ENCODE measurements at regions not wholly inside any gene's neighbourhood (a gene's known extent, or its start where the extent isn't known, plus 50 kb on each side); places are given as distances from the start of the nearest gene placed in this dataset.
A peak's percentile ranks its signal among the peaks of the same experiment; 100 is the strongest.
"Not testable (repeated sequence)": the region's sequence is repeated elsewhere in the genome, so short reads cannot be mapped to it uniquely, and the experiment has no call there.

DNA sequence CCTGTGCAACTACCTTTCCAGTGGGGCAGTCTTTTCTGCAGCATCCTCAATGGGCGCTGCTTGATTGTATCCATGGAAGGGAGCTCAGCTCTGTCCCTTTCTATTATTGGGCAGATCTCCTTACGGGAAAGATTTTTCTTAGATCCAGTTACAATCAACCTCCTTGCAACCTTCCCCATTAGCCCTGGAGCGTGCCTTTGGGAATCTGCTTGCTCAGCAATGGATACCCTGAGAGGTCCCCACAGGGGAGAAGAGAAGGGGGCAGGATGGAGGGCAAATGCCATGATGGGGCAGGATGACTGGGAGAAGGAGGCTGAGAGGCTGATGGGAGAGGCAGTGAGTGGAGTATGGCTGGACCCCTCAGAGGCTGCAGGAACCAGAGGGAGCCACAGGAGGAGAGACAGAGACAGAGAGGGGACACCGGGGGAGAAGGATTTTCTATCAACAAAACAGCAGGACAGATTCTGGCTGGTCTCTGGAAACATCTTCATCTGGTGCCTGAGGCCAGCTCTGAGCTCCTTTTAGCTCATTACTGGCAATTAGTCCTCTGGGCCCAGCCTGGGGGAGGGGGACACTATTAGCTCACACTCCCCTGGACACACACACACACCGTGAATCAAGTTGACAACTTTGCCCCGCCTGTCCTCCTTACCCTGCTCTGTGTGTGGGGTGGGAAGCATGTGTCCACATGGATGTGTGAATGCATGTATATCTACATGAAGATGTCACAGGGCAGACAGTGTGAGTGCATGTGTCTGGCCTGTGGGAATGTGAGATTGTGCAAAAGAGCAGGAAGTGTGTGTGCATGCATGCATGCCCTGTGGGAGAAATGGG, 80.8 kb upstream of the PAX2 start:
- no peak for DNase-seq

DNA sequence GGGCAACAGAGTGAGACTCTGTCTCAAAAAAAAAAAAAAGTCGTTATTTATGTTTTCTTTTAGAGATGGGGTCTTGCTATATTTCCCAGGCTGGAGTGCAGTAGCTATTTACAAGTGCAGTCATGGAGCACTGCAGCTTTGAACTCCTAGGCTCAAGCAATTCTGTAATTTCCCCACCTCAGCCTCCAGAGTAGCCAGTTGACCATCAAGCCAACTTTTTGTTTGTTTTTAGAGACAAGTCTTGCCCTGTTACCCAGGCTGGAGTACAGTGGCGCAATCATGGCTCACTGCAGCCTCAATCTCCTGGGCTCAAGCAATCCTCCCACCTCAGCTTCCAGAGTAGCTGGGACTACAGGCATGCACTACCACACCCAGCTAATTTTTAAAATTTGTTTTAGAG, 78.7 kb upstream of the PAX2 start:
- not testable (repeated sequence) for DNase-seq

DNA sequence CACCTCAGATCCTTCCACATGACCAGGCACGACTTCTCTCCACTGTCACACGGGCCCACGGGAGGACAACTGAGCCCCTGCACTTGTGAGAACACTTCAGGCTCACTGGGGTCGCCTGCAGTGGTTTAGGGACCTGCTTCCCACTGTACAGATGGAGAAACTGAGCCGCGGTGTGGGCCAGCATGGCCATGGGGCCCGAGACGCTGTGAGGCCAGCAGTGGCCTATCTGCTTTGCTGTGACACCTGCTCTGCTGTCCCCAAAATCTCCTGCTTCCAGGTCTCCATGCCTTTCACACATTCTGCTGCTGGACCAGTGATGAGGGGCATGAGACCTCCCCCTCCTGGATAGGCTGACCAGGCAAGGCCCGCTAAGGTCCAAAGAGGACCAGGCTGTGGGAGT, 75.8 kb upstream of the PAX2 start:
- no peak for DNase-seq

DNA sequence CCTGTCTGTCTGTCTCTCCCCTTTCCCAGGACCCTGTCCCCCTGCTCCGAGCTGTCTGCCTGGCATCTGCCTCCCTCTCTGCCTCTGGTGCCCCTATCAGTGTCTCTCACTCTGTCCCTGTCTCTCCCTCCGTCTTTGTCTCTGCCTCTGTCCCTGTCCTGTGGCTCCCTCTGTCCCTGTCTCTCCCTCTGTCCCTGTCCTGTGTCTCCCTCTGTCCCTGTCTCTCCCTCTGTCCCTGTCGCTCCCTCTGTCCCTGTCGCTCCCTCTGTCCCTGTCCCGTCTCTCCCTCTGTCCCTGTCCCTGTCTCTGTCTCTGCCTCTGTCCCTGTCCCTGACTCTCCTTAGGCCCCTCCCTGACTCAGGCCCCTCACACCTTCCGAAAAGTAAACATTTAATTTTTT, 75.0 kb upstream of the PAX2 start:
- DNase-seq: no peak

DNA sequence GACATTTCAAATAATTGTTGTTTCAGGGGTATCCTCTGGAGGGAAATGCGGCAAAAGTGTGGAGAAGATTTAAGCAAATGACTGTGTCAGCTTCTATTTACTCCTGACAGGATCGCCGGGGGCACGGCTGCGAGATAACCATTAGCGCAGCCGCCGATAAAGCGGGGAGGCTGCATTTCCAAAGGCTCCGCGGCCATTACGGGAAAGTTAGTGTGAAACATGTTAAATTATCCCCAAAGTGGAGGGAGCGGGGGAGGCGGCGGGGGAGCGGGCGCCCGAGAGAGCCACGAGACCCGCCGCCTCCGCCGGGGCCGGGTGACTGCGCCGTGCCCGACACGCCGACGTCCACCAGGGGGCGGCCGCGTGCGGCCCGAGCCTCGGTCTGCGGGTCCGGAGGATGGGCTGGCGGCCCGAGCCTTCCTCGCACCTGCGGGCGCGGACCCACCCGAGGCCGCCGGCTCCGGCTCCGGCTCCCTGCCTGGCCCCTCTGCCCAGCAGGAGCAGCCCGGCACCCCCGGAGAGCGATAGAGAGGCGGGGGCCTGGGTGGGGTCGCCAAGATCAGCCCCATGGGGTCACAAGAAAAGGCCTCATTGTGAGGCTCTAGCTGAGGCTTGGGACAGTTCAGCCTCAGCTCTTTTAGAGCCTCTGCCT, 74.4 kb upstream of the PAX2 start:
- DNase-seq: peak; percentile 34

DNA sequence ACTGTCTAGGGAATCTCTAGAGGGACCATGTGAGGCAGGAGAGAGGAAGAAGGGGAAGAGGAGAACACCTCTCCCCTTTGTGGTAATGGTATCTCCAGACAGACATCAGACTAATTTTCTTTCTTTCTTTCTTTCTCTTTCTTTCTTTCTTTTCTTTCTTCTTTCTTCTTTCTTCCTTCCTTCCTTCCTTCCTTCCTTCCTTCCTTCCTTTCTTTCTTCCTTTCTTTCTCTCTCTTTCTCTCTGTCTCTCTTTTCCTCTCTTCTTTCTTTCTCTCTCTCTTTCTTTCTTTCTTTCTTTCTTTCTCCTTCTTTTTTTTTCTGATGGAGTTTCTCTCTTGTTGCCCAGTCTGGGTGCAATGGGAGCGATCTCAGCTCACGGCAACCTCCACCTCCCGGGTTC, 73.2 kb upstream of the PAX2 start:
- DNase-seq: no peak

DNA sequence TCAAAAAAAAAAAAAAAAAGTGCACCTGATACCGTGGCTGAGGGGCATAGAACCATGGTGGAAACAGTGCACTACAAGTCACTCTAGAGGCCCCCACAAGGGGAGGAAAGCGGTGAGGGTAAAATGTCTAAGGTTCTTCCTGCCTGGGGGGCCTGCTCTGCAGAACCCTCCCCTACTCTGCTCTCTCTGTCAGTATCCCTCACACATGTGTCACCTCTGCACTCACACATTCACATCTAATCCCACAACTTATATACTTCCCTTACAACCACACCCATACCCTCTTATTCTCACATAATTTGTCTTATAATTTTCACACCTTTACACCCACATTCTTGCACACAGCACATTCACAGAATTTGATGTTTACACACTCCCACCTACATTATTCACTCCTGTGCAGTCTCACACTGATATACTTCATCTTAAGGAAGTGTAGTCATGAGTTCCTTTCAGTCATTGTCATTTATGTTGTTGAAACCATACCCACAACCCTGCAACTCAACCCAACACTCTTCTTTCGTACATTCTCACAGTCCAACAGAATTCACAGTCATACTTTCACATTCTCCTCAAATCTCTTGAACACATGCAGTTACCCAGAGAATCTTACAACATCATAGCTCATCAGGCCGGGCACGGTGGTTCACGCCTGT, 68.0 kb upstream of the PAX2 start:
- no peak for DNase-seq

DNA sequence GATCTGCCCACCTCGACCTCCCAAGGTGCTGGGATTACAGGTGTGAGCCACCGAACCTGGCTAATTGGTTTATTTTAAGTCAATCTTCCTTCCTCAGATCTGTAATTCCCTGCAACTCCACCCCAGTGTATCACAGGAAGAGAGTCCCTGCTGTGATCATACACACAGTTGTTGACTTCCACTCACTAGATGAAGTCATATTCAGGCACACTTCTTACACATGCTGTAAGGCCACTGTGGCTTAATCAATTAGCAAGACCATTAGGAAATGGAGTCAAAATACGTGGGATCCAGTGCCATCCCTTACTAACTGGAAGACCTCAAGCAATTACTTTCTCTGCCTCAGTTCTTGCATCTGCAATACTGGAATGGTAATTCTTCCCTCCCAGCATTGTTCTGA, 66.1 kb upstream of the PAX2 start:
- DNase-seq: peak; percentile 15

DNA sequence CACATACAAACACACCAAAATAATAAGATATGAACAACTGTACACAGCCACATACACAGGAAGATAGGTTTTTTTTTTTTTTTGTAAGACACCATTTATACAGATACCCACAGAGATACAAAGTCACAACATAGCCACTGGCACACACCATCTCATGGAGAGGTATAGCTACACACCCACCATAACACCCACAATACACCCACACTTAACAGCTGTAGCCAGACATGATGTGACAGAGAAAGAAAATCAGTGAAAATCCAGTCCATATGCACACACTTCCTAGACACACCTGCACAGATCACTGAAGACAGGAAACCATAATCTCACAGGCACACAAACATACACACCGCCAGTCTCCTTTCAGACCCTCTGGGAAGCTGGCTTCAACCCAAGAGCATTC, 62.4 kb upstream of the PAX2 start:
- DNase-seq: peak; percentile 23

DNA sequence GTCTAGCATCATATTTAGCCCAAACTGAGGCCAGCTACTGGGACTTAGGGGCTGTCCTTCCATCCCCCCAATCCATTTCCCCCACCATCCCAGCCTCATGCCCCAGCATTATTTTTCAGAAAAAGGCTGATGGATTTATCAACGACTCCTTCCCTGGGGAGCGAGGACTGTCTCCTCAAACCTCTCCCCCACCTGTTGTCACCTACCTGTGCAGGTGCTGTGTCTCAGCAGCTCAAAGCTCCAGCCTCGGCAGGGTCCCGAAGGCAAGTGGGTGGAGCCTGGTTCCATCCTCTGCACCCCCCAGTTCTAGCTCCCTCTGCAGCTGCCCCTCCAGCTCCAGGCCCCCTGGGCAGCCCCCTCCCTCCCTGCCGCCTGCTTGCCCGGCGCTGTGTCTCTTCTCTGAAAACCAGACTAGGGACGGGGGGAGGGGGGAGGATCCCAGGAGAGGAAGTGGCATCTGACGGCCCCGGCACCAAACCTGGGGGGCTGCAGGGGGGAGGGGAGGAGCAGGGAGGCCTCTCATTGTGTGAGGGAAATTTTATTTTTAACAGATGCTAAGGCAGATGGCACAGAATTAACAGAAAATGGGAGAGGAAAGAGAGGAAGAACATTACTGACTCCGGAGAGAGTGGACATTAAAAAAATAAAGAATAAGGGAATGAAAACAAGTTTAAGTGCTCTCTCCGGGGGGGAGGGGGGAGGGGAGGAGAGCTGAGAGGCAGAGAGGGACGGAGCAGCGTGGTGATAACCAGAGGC, 61.7 kb upstream of the PAX2 start:
- DNase-seq: peak; percentile 9

DNA sequence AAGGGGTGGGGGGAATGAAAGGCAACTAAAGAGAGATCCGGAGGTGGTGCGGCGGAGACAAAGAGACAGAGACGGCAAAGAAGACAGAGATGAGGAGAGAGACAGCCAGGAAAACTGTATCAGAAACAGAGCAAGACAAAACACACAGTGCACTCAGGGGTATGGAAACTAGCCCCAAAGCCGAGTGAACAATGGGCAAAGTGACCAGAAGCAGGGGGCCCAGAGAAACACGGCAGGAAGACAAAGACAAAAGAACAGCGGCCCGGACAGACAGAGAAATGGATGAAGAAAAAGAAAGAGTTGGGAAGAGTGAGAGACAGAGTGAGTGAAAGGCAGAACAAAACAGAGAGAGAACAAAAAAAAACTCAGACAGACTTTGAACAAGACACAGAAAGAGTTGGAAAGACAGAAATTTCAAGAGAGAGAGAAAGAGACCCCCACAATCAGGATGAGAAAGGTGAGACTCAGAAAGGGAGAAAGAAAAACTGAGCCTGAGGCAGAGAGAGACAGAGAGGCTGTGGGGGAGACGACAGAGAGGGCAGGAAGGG, 60.6 kb upstream of the PAX2 start:
- DNase-seq: no peak

DNA sequence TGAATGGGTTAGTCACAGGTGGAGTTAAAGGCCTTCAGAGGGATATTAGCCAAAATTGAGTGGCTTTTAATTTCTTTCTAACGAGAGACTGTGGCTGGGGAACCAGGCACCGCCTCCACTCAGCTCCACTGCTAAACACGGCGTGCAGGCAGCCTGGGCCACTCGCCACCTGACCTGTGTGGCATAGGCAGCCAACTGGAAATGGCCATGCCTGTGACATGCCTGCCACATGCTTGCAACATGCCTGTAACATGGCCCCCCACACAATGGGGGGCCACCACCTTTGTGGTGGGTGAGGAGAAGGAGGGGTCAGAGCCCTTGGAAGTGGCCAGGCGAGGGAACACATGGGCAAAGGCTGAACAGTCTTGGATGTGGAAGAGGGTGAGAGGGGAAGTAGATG, 60.1 kb upstream of the PAX2 start:
- no peak for DNase-seq

DNA sequence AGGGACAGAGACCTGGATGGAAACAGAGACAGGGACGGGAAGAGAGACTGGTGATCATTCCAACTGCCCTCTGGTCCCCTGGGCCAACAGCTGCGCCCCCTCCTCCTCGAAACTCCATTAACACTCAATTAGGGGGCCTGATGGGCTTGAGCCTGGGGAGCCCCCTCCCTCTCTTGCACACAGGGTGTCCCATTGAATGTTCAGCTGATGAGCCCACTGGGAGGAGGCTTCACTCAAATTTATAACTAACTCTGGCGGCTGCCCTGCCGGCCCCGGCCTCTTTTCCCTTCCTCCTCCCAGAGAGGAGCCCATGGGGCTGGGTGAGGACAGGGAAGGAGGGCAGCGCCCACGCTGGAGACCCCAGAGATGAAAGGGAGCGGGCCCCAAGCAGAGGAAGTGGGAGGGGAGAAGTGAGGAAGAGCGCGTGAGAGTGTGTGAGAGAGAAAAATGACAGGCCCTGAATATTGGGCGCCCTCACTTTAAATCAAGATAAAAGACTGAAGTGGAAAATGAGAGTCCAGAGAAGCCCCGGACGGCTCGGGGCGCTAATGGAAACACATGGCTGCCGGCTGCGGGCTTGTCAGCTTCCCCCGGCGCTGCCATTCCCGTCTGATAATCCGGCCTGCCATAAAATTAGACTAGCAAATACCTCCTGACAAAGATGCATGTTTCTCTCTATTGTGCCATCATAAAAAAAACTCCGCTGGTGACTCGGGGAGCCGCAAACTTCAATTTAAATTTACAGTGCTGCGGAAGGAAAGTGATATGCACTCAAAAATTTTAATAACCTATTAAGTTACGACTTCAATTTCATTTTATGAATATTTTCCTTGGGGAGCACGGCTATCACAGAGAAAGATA, 58.0 kb upstream of the PAX2 start:
- no peak for DNase-seq

DNA sequence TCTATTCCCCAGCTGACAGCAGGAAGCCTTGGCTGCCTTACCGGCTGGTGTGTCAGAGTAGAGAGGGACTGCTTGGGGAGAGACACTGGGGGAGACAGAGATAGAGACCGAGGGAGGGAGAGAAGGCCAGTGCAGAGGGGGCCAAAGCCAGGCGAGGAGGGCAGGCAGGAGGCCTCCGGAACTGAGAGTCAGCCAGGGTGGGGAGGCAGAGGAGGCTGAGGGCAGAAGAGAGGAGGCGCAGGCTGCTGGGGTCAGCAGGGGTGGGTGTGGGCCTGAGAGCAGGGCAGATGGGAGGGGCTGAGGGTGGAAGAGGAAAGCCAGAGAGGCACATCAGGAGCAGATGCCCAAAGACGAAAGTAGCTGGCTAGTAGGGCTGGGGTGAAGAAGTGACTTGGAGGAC, 57.2 kb upstream of the PAX2 start:
- no peak for DNase-seq

DNA sequence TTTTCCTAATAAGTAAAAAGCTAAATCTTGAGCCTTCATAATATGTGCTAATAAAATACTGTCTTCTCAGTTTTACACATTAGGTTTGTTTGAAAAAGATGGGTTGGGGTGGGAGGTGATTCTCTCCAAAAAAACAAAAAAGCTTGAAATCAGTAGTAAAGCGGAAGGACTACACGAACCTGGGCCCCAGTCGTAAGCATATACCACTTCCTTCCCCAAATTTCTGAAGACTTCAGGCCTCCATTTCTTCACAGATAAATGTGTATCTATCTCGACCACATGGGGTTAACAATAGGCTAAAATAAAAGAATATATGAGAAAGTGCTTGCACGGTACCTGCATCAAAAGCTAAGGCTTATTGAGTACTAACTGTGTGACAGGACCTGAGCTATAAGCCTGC, 51.6 kb upstream of the PAX2 start:
- DNase-seq: no peak
